ENCODE measurements at regions not wholly inside any gene's neighbourhood (a gene's known extent, or its start where the extent isn't known, plus 50 kb on each side); places are given as distances from the start of the nearest gene placed in this dataset.
"Not testable (repeated sequence)": the region's sequence is repeated elsewhere in the genome, so short reads cannot be mapped to it uniquely, and the experiment has no call there.

- DNase-seq (ENCODE audit: low read depth): no peak
These were observed 717.8 kb upstream of the HS3ST5 start for GRCh38 chr6:115060581-115060980.

- DNase-seq (ENCODE audit: low read depth): no peak
These were observed 715.8 kb upstream of the HS3ST5 start for GRCh38 chr6:115058414-115059211.

GRCh38 chr6:115055579-115055978, 712.8 kb upstream of the HS3ST5 start:
- DNase-seq (ENCODE audit: low read depth): no peak

GRCh38 chr6:115054242-115054641, 711.4 kb upstream of the HS3ST5 start:
- not testable (repeated sequence) for DNase-seq (ENCODE audit: low read depth)

- no peak for DNase-seq (ENCODE audit: low read depth)
These were observed 710.5 kb upstream of the HS3ST5 start for GRCh38 chr6:115053169-115053860.

GRCh38 chr6:115016593-115016992, 673.8 kb upstream of the HS3ST5 start:
- no peak for DNase-seq (ENCODE audit: low read depth)

GRCh38 chr6:115004982-115005381, 662.2 kb upstream of the HS3ST5 start:
- no peak for DNase-seq (ENCODE audit: low read depth)

- no peak for DNase-seq (ENCODE audit: low read depth)
These were observed 661.4 kb upstream of the HS3ST5 start for GRCh38 chr6:115004204-115004603.

- DNase-seq (ENCODE audit: low read depth): no peak
These were observed 659.0 kb upstream of the HS3ST5 start for GRCh38 chr6:115001731-115002350.

- DNase-seq (ENCODE audit: low read depth): no peak
These were observed 657.9 kb upstream of the HS3ST5 start for GRCh38 chr6:115000736-115001135.

- DNase-seq (ENCODE audit: low read depth): no peak
These were observed 655.7 kb upstream of the HS3ST5 start for GRCh38 chr6:114998492-114998891.

- no peak for DNase-seq (ENCODE audit: low read depth)
These were observed 655.0 kb upstream of the HS3ST5 start for GRCh38 chr6:114997813-114998292.

GRCh38 chr6:114995526-114995925, 652.7 kb upstream of the HS3ST5 start:
- no peak for DNase-seq (ENCODE audit: low read depth)

- peak; percentile 8 for DNase-seq (ENCODE audit: low read depth)
These were observed 646.6 kb upstream of the HS3ST5 start for GRCh38 chr6:114989279-114989964.

GRCh38 chr6:114987281-114987680, 644.5 kb upstream of the HS3ST5 start:
- DNase-seq (ENCODE audit: low read depth): no peak

GRCh38 chr6:114955363-114955762, 612.5 kb upstream of the HS3ST5 start:
- no peak for DNase-seq (ENCODE audit: low read depth)

GRCh38 chr6:114952229-114952628, 609.4 kb upstream of the HS3ST5 start:
- DNase-seq (ENCODE audit: low read depth): no peak

- DNase-seq (ENCODE audit: low read depth): no peak
These were observed 602.6 kb upstream of the HS3ST5 start for GRCh38 chr6:114945392-114945791.

GRCh38 chr6:114941078-114941477, 598.3 kb upstream of the HS3ST5 start:
- DNase-seq (ENCODE audit: low read depth): no peak

GRCh38 chr6:114940181-114940580, 597.4 kb upstream of the HS3ST5 start:
- no peak for DNase-seq (ENCODE audit: low read depth)

- no peak for DNase-seq (ENCODE audit: low read depth)
These were observed 596.8 kb upstream of the HS3ST5 start for GRCh38 chr6:114939630-114940029.

GRCh38 chr6:114936080-114936479, 593.3 kb upstream of the HS3ST5 start:
- no peak for DNase-seq (ENCODE audit: low read depth)
